Liver (tissue), 7 donors: ENCODE measurements at regions not wholly inside any gene's neighbourhood (a gene's known extent, or its start where the extent isn't known, plus 50 kb on each side); places are given as distances from the start of the nearest gene placed in this dataset.

ENCODE experiments used
- DNase-seq: peaks from one replicate; pipeline ENCODE4 v3.0.0-alpha.2; 2017; ENCODE audit warnings: low spot score
- H3K27ac ChIP-seq, 2 donors: one replicate each; pipeline ENCODE4 v1.7.0; 2013; ENCODE audit warnings: inconsistent platforms in 2 of 2, low read length in 2 of 2, control low read depth in 1 of 2, low read depth in 1 of 2, mild to moderate bottlenecking in 1 of 2
- H3K27me3 ChIP-seq, 4 donors: one replicate each; pipeline versions ENCODE4 v1.6.1 to v1.7.0; 2013; ENCODE audit warnings: low read length in 3 of 4, inconsistent platforms in 1 of 4, mild to moderate bottlenecking in 1 of 4, moderate library complexity in 1 of 4; ENCODE audit not compliant: control insufficient read depth in 4 of 4, insufficient read depth in 4 of 4
- H3K36me3 ChIP-seq, 4 donors: one replicate each; pipeline versions ENCODE4 v1.6.1 to v1.7.0; 2013; ENCODE audit warnings: low read length in 3 of 4, mild to moderate bottlenecking in 3 of 4, low read depth in 1 of 4, moderate library complexity in 1 of 4; ENCODE audit not compliant: control insufficient read depth in 4 of 4, insufficient read depth in 3 of 4
- H3K4me1 ChIP-seq, 4 donors: one replicate each; pipeline versions ENCODE4 v1.6.1 to v1.7.0; 2013; ENCODE audit warnings: low read length in 3 of 4, mild to moderate bottlenecking in 3 of 4, moderate library complexity in 1 of 4; ENCODE audit not compliant: control insufficient read depth in 4 of 4, insufficient read depth in 4 of 4
- H3K4me3 ChIP-seq, 3 donors: one replicate each; pipeline versions ENCODE4 v1.6.1 to v1.7.0; 2013; ENCODE audit warnings: low read length in 3 of 3, control low read depth in 1 of 3, low read depth in 1 of 3, mild to moderate bottlenecking in 1 of 3
- H3K9ac ChIP-seq, 2 donors: one replicate each; pipeline ENCODE4 v1.7.0; 2013; ENCODE audit warnings: low read length in 2 of 2, mild to moderate bottlenecking in 2 of 2, moderate library complexity in 2 of 2, control low read depth in 1 of 2, low read depth in 1 of 2
- H3K9me3 ChIP-seq, 4 donors: one replicate each; pipeline versions ENCODE4 v1.6.1 to v1.7.0; 2013; ENCODE audit warnings: low read length in 3 of 4; ENCODE audit not compliant: control insufficient read depth in 4 of 4
- FOXA1 ChIP-seq: IDR thresholded peaks from 2 replicates; pipeline ENCODE4 v1.6.1; 2016; ENCODE audit warnings: antibody characterized with exemption
- HNF4A ChIP-seq, 2 donors: conservative IDR thresholded peaks; 2 replicates each; pipeline ENCODE4 v1.6.1; 2016; ENCODE audit warnings: antibody characterized with exemption in 2 of 2, mild to moderate bottlenecking in 2 of 2
- HNF4G ChIP-seq: IDR thresholded peaks from 2 replicates; pipeline ENCODE4 v1.6.1; 2016; ENCODE audit warnings: antibody characterized with exemption
- SP1 ChIP-seq: IDR thresholded peaks from 2 replicates; pipeline ENCODE4 v1.6.1; 2018; ENCODE audit warnings: antibody characterized with exemption, mild to moderate bottlenecking
- TAF1 ChIP-seq: conservative IDR thresholded peaks from 2 replicates; pipeline ENCODE4 v1.6.1; 2016; ENCODE audit warnings: antibody characterized with exemption, mild to moderate bottlenecking
- YY1 ChIP-seq: IDR thresholded peaks from 2 replicates; pipeline ENCODE4 v1.6.1; 2016; ENCODE audit warnings: antibody characterized with exemption, mild to moderate bottlenecking
- WGBS: extraction: QIAGEN DNeasy Blood & Tissue Kit; methylation state at CpG from one replicate; pipeline ENCODE4 v1.1.7; 2013; 5-methylcytosine and 5-hydroxymethylcytosine counted together
- TF ChIP-seq, protein P1 (sequence below): IDR thresholded peaks from 2 replicates; pipeline ENCODE4 v1.6.1; 2016; ENCODE audit warnings: antibody characterized with exemption, mild to moderate bottlenecking
- TF ChIP-seq, protein P2 (sequence below): IDR thresholded peaks from 2 replicates; pipeline ENCODE4 v1.6.1; 2016; ENCODE audit warnings: antibody characterized with exemption
- donor health status: healthy.
- donor health status: healthy.
- donor health status: healthy.
- donor health status: healthy.

DNA sequence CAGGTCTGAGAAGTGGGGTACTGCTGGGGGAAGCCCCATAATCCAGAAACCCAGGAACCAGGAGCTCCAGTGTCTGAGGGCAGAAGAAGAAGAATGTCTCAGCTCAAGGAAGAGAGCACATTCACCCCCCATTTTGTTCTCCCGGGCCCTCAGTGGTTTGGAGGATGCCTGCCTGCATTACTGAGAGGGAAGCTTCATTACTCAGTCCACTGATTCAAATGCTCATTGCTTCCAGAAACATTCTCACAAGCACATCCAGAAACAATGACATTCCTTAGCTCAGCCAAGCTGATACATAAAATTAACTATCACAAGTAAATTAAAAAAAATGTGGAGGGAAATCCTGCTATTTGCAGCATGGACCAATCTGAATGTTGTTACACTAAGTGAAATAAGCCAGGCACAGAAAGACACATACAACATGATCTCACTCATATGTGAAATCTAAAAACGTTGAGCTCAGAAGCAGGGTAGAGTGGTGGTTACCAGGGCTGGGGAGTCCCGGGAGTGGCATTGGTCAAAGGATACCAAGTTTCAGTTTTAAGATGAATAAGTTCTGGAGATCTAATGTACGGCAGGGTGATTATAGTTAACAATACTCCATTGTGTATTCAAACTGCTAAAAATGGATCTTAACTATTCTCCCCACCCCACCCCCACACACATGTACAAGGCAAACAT, 459.3 kb downstream of the GALR1 start (continued):
- TF ChIP-seq, protein P1, sequence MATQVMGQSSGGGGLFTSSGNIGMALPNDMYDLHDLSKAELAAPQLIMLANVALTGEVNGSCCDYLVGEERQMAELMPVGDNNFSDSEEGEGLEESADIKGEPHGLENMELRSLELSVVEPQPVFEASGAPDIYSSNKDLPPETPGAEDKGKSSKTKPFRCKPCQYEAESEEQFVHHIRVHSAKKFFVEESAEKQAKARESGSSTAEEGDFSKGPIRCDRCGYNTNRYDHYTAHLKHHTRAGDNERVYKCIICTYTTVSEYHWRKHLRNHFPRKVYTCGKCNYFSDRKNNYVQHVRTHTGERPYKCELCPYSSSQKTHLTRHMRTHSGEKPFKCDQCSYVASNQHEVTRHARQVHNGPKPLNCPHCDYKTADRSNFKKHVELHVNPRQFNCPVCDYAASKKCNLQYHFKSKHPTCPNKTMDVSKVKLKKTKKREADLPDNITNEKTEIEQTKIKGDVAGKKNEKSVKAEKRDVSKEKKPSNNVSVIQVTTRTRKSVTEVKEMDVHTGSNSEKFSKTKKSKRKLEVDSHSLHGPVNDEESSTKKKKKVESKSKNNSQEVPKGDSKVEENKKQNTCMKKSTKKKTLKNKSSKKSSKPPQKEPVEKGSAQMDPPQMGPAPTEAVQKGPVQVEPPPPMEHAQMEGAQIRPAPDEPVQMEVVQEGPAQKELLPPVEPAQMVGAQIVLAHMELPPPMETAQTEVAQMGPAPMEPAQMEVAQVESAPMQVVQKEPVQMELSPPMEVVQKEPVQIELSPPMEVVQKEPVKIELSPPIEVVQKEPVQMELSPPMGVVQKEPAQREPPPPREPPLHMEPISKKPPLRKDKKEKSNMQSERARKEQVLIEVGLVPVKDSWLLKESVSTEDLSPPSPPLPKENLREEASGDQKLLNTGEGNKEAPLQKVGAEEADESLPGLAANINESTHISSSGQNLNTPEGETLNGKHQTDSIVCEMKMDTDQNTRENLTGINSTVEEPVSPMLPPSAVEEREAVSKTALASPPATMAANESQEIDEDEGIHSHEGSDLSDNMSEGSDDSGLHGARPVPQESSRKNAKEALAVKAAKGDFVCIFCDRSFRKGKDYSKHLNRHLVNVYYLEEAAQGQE = no peak

DNA sequence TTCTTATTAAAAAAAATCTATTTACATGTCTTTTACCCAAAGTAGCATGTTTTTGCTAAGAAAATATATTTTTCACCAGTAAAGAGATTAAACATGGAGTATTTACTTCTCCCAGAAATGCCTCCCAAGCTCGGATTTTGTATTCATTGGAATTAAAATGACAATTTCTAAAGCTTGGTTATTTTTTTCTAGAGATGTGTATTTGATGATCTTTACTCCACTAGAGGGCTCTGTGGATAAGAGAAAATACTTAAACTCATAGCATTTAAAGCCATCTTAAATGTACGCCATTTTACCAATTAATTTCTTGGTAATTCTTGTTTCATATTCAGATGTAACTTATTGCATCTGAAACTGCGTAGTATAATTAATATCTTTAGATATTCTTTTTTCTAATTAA, 461.4 kb downstream of the GALR1 start:
- Histone ChIP-seq H3K4me3 (no peak overlapping the region), H3K27me3 (no peaks in the 10 kb centered on the region), H3K9ac (no peak overlapping the region), H3K27ac (no peak overlapping the region), H3K4me1 (no peaks in the 10 kb centered on the region), H3K9me3 (no peaks in the 10 kb centered on the region), H3K36me3 (no peaks in the 10 kb centered on the region)
- TF ChIP-seq YY1 (no peak), HNF4G (no peak), FOXA1 (no peak), TAF1 (no peak)
- TF ChIP-seq, protein P2, sequence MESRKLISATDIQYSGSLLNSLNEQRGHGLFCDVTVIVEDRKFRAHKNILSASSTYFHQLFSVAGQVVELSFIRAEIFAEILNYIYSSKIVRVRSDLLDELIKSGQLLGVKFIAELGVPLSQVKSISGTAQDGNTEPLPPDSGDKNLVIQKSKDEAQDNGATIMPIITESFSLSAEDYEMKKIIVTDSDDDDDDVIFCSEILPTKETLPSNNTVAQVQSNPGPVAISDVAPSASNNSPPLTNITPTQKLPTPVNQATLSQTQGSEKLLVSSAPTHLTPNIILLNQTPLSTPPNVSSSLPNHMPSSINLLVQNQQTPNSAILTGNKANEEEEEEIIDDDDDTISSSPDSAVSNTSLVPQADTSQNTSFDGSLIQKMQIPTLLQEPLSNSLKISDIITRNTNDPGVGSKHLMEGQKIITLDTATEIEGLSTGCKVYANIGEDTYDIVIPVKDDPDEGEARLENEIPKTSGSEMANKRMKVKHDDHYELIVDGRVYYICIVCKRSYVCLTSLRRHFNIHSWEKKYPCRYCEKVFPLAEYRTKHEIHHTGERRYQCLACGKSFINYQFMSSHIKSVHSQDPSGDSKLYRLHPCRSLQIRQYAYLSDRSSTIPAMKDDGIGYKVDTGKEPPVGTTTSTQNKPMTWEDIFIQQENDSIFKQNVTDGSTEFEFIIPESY = no peak
- 37% methylated on average over 3 of the region's 3 CpGs for WGBS
- no peak for DNase-seq

DNA sequence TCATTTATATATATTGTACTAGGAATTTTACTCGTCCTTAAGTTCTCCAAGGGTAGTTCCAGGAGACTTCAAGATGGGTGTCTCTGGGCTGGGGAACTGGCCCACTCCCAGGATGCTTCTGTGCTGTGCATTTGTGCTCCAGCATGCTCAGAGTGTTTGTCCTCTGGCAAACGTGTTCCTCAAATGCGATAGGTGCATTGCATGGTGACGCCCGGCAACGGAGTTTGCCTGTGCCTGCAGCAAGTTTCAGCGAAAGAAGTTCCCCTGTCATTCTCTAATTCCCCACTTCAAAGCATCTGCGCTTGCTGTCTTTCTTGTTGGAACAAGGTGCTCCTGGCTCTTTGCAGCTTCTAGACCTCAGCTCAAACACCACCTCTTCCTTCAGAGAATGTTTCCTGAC, 465.1 kb downstream of the GALR1 start:
- no peak overlapping the region for H3K27ac ChIP-seq
- DNase-seq = no peak
- WGBS = 71% methylated on average over 8 of the region's 8 CpGs
- peaks cover 0 to 3% (median 1%) of the 10 kb centered on the region in 4 donors for H3K27me3 ChIP-seq
- H3K4me3 ChIP-seq = no peak overlapping the region
- H3K36me3 ChIP-seq = no peaks in the 10 kb centered on the region
- no peaks in the 10 kb centered on the region for H3K4me1 ChIP-seq
- TF ChIP-seq FOXA1 = no peak
- TF ChIP-seq SP1 = no peak
- TF ChIP-seq HNF4A (conservative IDR thresholded peaks at IDR 0.05) = no peak
- TF ChIP-seq, protein P2 = no peak
- no peak overlapping the region for H3K9ac ChIP-seq
- H3K9me3 ChIP-seq = no peaks in the 10 kb centered on the region
